Peyer's patch (tissue), 4 donors: ENCODE measurements at regions not wholly inside any gene's neighbourhood (a gene's known extent, or its start where the extent isn't known, plus 50 kb on each side); places are given as distances from the start of the nearest gene placed in this dataset.

Experiments
- DNase-seq, 3 donors: peaks; one replicate each; pipeline ENCODE4 v3.0.0-alpha.2; 2017 to 2019
- H3K27ac ChIP-seq, 4 donors: fragments of 200-600 bp; sonication (generic); one replicate each; pipeline ENCODE4 v1.5.1; 2016 to 2019
- H3K27me3 ChIP-seq, 2 donors: fragments of 200-600 bp; sonication (generic); one replicate each; pipeline ENCODE4 v1.5.1; 2019
- H3K36me3 ChIP-seq, 3 donors: fragments of 200-600 bp; sonication (generic); one replicate each; pipeline ENCODE4 v1.5.1; 2016 to 2019
- H3K4me1 ChIP-seq, 4 donors: fragments of 200-600 bp; sonication (generic); one replicate each; pipeline ENCODE4 v1.5.1; 2016 to 2019
- H3K4me3 ChIP-seq, 4 donors: fragments of 200-600 bp; sonication (generic); 1 replicate in 3 of 4; 2 replicates in 1 of 4; pipeline ENCODE4 v1.5.1; 2016 to 2019; ENCODE audit warnings: mild to moderate bottlenecking in 1 of 4
- H3K9me3 ChIP-seq, 4 donors: fragments of 200-600 bp; sonication (generic); one replicate each; pipeline ENCODE4 v1.5.1; 2016 to 2019; ENCODE audit warnings: mild to moderate bottlenecking in 1 of 4
- CTCF ChIP-seq, 6 experiments: fragments of 450-650 bp in 4 of 6; fragments of 200-600 bp in 2 of 6; sonication (generic) in 1 of 6; IDR thresholded peaks; one replicate each; pipeline ENCODE4 v1.5.1; 2017 to 2019; ENCODE audit warnings: antibody characterized with exemption in 6 of 6, mild to moderate bottlenecking in 3 of 6, moderate library complexity in 1 of 6
- POLR2A ChIP-seq, 2 donors: fragments of 450-650 bp; IDR thresholded peaks; one replicate each; pipeline ENCODE4 v1.5.1; 2017; ENCODE audit warnings: antibody characterized with exemption in 2 of 2, mild to moderate bottlenecking in 2 of 2, moderate library complexity in 2 of 2

GRCh38 chr12:89084751-89085150 lies 267.6 kb downstream of the DUSP6 start:
- DNase-seq: no peak
- TF ChIP-seq CTCF (IDR thresholded peaks at IDR 0.05): no peak
- TF ChIP-seq POLR2A (IDR thresholded peaks at IDR 0.05): no peak
- H3K27me3 ChIP-seq: no peaks in the 10 kb centered on the region

GRCh38 chr12:89083491-89083890 lies 268.8 kb downstream of the DUSP6 start:
- no peak overlapping the region for H3K4me3 ChIP-seq
- no peak overlapping the region for H3K27ac ChIP-seq
- TF ChIP-seq POLR2A (IDR thresholded peaks at IDR 0.05): no peak
- H3K27me3 ChIP-seq: no peaks in the 10 kb centered on the region
- H3K4me1 ChIP-seq: no peaks in the 10 kb centered on the region
- H3K36me3 ChIP-seq: no peaks in the 10 kb centered on the region
- no peak for DNase-seq
- H3K9me3 ChIP-seq: no peaks in the 10 kb centered on the region

More at GRCh38 chr12:89084751-89085150, 267.6 kb downstream of the DUSP6 start:
- Histone ChIP-seq H3K9me3 (no peaks in the 10 kb centered on the region), H3K4me1 (no peaks in the 10 kb centered on the region), H3K4me3 (no peak overlapping the region), H3K36me3 (no peaks in the 10 kb centered on the region), H3K27ac (no peak overlapping the region)

- Histone ChIP-seq H3K36me3 (no peaks in the 10 kb centered on the region), H3K9me3 (no peaks in the 10 kb centered on the region), H3K4me3 (no peak overlapping the region), H3K27me3 (no peaks in the 10 kb centered on the region), H3K4me1 (no peaks in the 10 kb centered on the region), H3K27ac (no peak overlapping the region)
- DNase-seq: no peak
- no peak for TF ChIP-seq CTCF (IDR thresholded peaks at IDR 0.05)
- TF ChIP-seq POLR2A (IDR thresholded peaks at IDR 0.05): no peak
Measured at GRCh38 chr12:89082370-89082753, 269.9 kb downstream of the DUSP6 start.

- Histone ChIP-seq H3K4me1 (no peaks in the 10 kb centered on the region), H3K36me3 (no peaks in the 10 kb centered on the region), H3K4me3 (no peak overlapping the region), H3K9me3 (no peaks in the 10 kb centered on the region), H3K27me3 (no peaks in the 10 kb centered on the region), H3K27ac (no peak overlapping the region)
- TF ChIP-seq POLR2A (IDR thresholded peaks at IDR 0.05): no peak
- TF ChIP-seq CTCF (IDR thresholded peaks at IDR 0.05): no peak
- no peak for DNase-seq
Measured at GRCh38 chr12:89081719-89082369, 270.5 kb downstream of the DUSP6 start.

- Histone ChIP-seq H3K4me3 (no peak overlapping the region), H3K27ac (no peak overlapping the region), H3K36me3 (no peaks in the 10 kb centered on the region)
Measured at GRCh38 chr12:89080793-89081465, 271.4 kb downstream of the DUSP6 start.

More at GRCh38 chr12:89080793-89081465, 271.4 kb downstream of the DUSP6 start:
- Histone ChIP-seq H3K9me3 (no peaks in the 10 kb centered on the region), H3K27me3 (no peaks in the 10 kb centered on the region), H3K4me1 (no peaks in the 10 kb centered on the region)
- no peak for DNase-seq
- TF ChIP-seq POLR2A (IDR thresholded peaks at IDR 0.05): no peak
- TF ChIP-seq CTCF (IDR thresholded peaks at IDR 0.05): no peak
